ENCODE measurements at regions not wholly inside any gene's neighbourhood (a gene's known extent, or its start where the extent isn't known, plus 50 kb on each side); places are given as distances from the start of the nearest gene placed in this dataset.

- WGBS (ENCODE audit: low lambda C conversion rate, missing lambda C conversion rate): 78% methylated on average over 4 of the region's 4 CpGs
- no peaks in the 10 kb centered on the region for H3K36me3 ChIP-seq (replicated peaks; ENCODE audit: insufficient read depth, low read depth)
These were observed 973.7 kb upstream of the POU3F3 start for GRCh38 chr2:103880081-103880834.

GRCh38 chr2:103887625-103888024 lies 966.3 kb upstream of the POU3F3 start:
- Histone ChIP-seq H3K4me3 (no peak overlapping the region), H3K4me2 (no peak overlapping the region), H3K4me1 (ENCODE audit: insufficient read depth) (no peaks in the 10 kb centered on the region), H2AFZ (no peak overlapping the region), H3K9me2 (replicated peaks; ENCODE audit: insufficient read depth) (no peaks in the 10 kb centered on the region), H3K36me3 (replicated peaks; ENCODE audit: insufficient read depth, low read depth) (no peaks in the 10 kb centered on the region), H3K27ac (no peak overlapping the region), H3K27me3 (no peaks in the 10 kb centered on the region), H4K20me1 (ENCODE audit: insufficient read depth, poor library complexity, severe bottlenecking) (no peaks in the 10 kb centered on the region), H3K9me3 (ENCODE audit: low read depth) (no peaks in the 10 kb centered on the region), H3K79me2 (no peaks in the 10 kb centered on the region)
- DNase-seq (ENCODE audit: low spot score): no peak
- 65% methylated on average over 1 of the region's 1 CpG for WGBS (ENCODE audit: low lambda C conversion rate, missing lambda C conversion rate)
- no peak for TF ChIP-seq EZH2 (IDR thresholded peaks at IDR 0.05; ENCODE audit: borderline replicate concordance)
- TF ChIP-seq EZH2phosphoT487 (IDR thresholded peaks at IDR 0.05; ENCODE audit: low read depth, severe bottlenecking, unreplicated experiment): no peak
- no peak for TF ChIP-seq CTCF (IDR thresholded peaks at IDR 0.05; ENCODE audit: poor library complexity)

More at GRCh38 chr2:103880081-103880834, 973.7 kb upstream of the POU3F3 start:
- DNase-seq (ENCODE audit: low spot score): no peak
- Histone ChIP-seq H3K4me2 (no peak overlapping the region), H2AFZ (no peak overlapping the region), H3K9me2 (replicated peaks; ENCODE audit: insufficient read depth) (no peaks in the 10 kb centered on the region), H3K27me3 (no peaks in the 10 kb centered on the region), H3K79me2 (no peaks in the 10 kb centered on the region), H3K27ac (no peak overlapping the region), H4K20me1 (ENCODE audit: insufficient read depth, poor library complexity, severe bottlenecking) (no peaks in the 10 kb centered on the region), H3K4me1 (ENCODE audit: insufficient read depth) (no peaks in the 10 kb centered on the region), H3K4me3 (no peak overlapping the region), H3K9me3 (ENCODE audit: low read depth) (no peaks in the 10 kb centered on the region)
- TF ChIP-seq CTCF (IDR thresholded peaks at IDR 0.05; ENCODE audit: poor library complexity): no peak
- no peak for TF ChIP-seq EZH2phosphoT487 (IDR thresholded peaks at IDR 0.05; ENCODE audit: low read depth, severe bottlenecking, unreplicated experiment)
- no peak for TF ChIP-seq EZH2 (IDR thresholded peaks at IDR 0.05; ENCODE audit: borderline replicate concordance)

GRCh38 chr2:103896182-103896581 lies 957.7 kb upstream of the POU3F3 start:
- Histone ChIP-seq H3K27me3 (no peaks in the 10 kb centered on the region), H3K36me3 (replicated peaks; ENCODE audit: insufficient read depth, low read depth) (no peaks in the 10 kb centered on the region), H3K9me3 (ENCODE audit: low read depth) (no peaks in the 10 kb centered on the region), H3K4me1 (ENCODE audit: insufficient read depth) (no peaks in the 10 kb centered on the region), H3K9me2 (replicated peaks; ENCODE audit: insufficient read depth) (no peaks in the 10 kb centered on the region), H3K4me2 (no peak overlapping the region), H4K20me1 (ENCODE audit: insufficient read depth, poor library complexity, severe bottlenecking) (no peaks in the 10 kb centered on the region), H3K4me3 (no peak overlapping the region), H3K79me2 (no peaks in the 10 kb centered on the region), H2AFZ (no peak overlapping the region), H3K27ac (no peak overlapping the region)
- 56% methylated on average over 1 of the region's 1 CpG for WGBS (ENCODE audit: low lambda C conversion rate, missing lambda C conversion rate)
- no peak for TF ChIP-seq EZH2 (IDR thresholded peaks at IDR 0.05; ENCODE audit: borderline replicate concordance)
- TF ChIP-seq EZH2phosphoT487 (IDR thresholded peaks at IDR 0.05; ENCODE audit: low read depth, severe bottlenecking, unreplicated experiment): no peak
- TF ChIP-seq CTCF (IDR thresholded peaks at IDR 0.05; ENCODE audit: poor library complexity): no peak
- no peak for DNase-seq (ENCODE audit: low spot score)
